GM12874 (cell line): ENCODE measurements at regions not wholly inside any gene's neighbourhood (a gene's known extent, or its start where the extent isn't known, plus 50 kb on each side); places are given as distances from the start of the nearest gene placed in this dataset.

Experiments
- TF ChIP-seq, protein P1 (sequence below): IDR thresholded peaks from 2 replicates; pipeline ENCODE4 v1.5.1; 2011; ENCODE audit warnings: low read depth, mild to moderate bottlenecking, control low read depth, low read length, moderate library complexity; ENCODE audit not compliant: insufficient read depth

DNA sequence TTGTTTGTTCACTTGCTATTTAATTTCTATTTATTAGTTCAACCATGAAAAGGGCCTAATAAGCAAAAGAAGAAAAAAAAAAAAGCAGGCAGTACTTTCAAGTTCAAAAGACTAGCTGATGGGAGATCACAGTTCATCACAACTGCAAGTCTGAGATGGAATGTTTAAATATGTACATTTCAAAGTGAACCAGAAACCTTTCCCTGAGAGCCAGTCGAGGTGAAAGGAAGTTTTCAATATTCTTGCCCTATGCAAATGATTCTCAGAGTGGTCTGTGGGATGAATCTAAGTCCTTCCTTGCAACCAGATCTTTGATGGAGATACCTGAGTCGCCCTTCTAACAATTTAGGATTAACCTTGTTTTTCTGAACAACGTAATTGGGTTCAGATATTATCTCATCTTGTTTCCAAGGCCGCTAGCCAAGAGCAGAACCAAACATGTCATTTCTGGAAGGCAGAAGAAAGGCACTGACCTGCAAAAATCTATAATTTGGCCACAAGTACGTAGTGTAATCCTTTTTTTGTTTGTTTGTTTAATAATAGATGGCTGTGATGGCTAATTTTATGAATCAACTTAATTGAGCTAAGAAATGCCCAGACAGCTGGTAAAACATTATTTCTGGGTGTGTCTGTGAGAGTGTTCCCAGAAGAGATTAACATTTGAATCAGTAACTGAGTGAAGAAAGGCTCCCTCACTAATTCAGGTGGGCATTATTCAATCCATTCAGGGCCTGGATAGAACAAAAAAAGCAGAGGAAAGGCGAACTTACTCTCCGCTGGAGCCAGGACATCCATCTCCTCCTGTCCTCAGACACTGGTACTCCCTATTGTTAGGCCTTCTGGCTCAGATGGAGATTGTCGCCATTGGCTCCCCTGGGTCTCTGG, 171.1 kb upstream of the TMPO start:
- TF ChIP-seq, protein P1, sequence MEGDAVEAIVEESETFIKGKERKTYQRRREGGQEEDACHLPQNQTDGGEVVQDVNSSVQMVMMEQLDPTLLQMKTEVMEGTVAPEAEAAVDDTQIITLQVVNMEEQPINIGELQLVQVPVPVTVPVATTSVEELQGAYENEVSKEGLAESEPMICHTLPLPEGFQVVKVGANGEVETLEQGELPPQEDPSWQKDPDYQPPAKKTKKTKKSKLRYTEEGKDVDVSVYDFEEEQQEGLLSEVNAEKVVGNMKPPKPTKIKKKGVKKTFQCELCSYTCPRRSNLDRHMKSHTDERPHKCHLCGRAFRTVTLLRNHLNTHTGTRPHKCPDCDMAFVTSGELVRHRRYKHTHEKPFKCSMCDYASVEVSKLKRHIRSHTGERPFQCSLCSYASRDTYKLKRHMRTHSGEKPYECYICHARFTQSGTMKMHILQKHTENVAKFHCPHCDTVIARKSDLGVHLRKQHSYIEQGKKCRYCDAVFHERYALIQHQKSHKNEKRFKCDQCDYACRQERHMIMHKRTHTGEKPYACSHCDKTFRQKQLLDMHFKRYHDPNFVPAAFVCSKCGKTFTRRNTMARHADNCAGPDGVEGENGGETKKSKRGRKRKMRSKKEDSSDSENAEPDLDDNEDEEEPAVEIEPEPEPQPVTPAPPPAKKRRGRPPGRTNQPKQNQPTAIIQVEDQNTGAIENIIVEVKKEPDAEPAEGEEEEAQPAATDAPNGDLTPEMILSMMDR = no peak

DNA sequence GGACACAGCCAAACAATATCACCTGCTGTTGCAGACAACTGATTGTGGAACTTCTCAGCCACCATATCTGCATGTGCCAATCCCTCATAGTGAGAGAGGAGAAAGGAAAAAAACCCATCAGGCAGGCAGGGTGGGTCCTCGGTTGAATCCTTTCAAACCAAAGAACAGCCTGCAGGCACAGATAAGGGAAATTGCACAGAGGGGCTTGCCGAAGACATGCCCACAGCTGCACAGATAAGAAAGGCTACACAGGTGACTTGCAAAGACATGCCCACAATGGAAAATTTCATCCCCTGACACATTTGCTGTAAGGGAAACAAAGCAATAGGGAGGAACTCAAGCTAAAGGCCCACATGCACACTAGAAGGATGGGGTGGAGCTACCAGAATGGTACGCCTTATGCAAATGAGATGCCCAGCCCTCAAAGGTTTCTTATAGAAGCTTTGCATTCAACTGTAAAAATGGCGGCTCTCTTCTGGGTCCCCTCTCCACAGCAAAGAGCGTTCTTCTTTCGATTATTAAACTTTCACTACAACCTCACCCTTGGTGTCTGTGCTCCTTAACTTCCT, 170.0 kb upstream of the TMPO start:
- TF ChIP-seq, protein P1 = no peak

DNA sequence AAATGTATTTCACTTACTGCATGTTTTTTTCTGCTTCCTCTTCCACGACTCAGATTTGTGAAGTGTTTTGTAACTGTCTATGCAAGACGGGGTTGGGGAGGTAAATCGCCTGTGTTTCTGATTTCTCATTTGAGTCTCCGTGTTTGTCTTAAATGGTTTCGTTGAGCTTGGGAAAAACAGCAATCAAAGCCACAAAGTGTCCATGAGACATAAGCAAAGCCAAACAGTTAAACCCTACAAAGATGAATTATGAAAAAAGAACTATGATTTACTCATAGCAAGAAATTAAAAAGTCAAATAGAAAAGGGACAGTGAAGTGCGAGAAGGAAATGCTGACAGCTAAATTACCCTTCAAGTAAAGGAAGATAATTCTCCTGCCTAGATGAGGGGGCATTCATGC, 164.3 kb upstream of the TMPO start:
- TF ChIP-seq, protein P1 = no peak

DNA sequence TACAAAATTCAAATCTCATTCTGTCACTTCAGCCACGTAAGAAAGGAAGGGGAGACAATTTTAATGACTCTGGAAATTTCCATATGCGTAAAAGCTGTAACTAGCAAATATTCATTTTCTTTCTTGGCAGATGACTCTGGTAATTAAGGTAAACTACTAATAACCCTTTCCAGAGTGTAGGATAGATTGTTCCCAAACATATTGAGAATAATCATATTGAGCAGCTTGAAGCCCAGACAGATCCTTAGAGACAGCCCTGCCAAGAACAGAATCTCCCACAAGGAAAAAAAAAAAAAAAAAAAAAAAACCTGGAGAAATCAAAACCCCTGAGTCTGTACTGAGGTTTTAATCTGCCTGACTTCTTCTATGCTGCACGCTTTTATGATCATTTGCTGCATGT, 163.6 kb upstream of the TMPO start:
- TF ChIP-seq, protein P1 = no peak

DNA sequence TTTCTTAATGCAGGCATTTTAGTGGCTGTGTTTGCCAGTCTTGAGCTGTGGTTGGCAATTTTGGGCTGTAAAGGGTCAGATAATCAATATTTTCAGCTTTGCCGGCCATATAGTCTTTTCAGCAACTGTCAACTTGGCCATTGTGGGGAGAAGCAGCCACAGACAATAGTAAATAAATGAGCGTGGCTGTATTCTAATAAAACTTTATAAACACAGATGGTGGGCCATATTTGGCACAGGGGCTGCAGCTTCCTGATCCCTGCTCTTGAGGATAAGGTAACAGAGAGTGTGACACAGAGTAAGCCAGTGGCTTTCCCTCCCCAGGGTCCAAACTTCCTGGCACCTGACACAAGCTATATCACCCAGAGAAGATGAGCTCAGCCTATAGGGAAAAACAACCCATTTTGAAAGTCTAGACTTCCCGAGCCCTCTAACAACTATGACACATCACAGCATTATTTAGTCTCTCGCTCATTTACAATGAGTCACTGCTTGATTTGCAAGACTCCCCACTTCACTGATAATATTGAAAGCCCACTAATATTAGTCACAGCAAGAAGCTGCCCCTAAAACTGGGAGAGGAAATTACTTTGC, 163.1 kb upstream of the TMPO start:
- TF ChIP-seq, protein P1 = no peak

DNA sequence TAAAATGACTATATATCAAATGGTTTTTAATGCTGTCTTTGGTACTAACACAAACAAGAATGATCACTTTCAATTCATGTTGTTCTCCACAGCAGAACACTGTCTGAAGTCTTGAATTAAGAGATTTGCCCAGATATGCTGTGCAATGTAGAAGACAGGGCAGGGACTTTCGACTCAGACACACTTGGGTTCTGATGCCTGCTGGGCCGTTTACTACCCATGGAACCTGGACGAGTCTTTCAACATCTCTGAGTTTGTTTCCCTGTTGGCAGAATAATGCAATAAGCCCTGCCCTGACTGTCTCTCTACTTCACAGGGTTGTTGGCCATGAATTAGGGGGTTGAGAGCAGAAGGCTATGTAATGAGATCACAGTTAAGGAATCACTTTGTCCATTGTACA, 162.6 kb upstream of the TMPO start:
- TF ChIP-seq, protein P1 = no peak

DNA sequence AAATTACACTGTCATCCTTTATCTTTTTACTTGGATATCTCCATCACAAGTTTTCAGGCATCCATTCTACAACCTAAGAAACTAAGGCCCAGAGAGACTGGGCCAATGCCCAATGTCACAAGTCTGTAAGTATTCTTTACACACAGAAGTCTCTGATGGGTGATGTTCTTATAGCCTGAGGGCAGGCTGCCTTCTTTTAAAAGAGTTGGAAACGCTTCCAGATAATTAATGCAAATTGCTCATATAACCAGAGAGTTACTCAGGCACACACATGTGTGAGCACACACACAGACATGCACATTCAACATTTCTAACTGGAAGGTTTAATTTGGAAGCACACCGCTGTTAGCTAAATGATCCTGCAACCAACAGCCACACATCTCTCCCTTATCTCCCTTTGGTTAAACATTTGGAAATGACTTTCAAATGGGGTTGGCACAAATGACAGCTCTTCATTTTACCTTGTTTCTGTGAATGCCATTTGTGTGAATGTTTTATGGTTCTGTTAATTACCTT, 160.8 kb upstream of the TMPO start:
- TF ChIP-seq, protein P1 = no peak
